Stimulated activated naive CD8-positive, alpha-beta T cell treated with anti-CD3 and anti-CD28 coated beads, Interleukin-15, amount 100 ng/mL, for 72 hours (primary cell): ENCODE measurements at regions not wholly inside any gene's neighbourhood (a gene's known extent, or its start where the extent isn't known, plus 50 kb on each side); places are given as distances from the start of the nearest gene placed in this dataset.
"Not testable (repeated sequence)": the region's sequence is repeated elsewhere in the genome, so short reads cannot be mapped to it uniquely, and the experiment has no call there.

Source experiments
- ATAC-seq: fragments of 150-1000 bp; cut with Tn5 transposase; 2 replicates; pipeline ENCODE4 v1.10.0; 2021; ENCODE audit warnings: mild to moderate bottlenecking, moderate library complexity
- DNase-seq, 2 donors: peaks; one replicate each; pipeline ENCODE4 v3.0.0; 2021 to 2022
- H3K27ac Mint-ChIP-seq, 2 donors: one replicate each; pipeline ENCODE4 v1.8.0; 2022; ENCODE audit warnings: mild to moderate bottlenecking in 2 of 2, mixed read lengths in 2 of 2, moderate library complexity in 2 of 2
- H3K27me3 Mint-ChIP-seq: one replicate; pipeline ENCODE4 v1.8.0; 2022; ENCODE audit warnings: mixed read lengths
- H3K4me1 Mint-ChIP-seq: one replicate; pipeline ENCODE4 v1.8.0; 2022; ENCODE audit warnings: mild to moderate bottlenecking, mixed read lengths
- H3K4me3 Mint-ChIP-seq, 2 donors: one replicate each; pipeline ENCODE4 v1.8.0; 2022; ENCODE audit warnings: mild to moderate bottlenecking in 2 of 2, mixed read lengths in 2 of 2, moderate library complexity in 1 of 2
- H3K9me3 Mint-ChIP-seq, 2 donors: one replicate each; pipeline ENCODE4 v1.8.0; 2022; ENCODE audit warnings: mixed read lengths in 2 of 2

DNA sequence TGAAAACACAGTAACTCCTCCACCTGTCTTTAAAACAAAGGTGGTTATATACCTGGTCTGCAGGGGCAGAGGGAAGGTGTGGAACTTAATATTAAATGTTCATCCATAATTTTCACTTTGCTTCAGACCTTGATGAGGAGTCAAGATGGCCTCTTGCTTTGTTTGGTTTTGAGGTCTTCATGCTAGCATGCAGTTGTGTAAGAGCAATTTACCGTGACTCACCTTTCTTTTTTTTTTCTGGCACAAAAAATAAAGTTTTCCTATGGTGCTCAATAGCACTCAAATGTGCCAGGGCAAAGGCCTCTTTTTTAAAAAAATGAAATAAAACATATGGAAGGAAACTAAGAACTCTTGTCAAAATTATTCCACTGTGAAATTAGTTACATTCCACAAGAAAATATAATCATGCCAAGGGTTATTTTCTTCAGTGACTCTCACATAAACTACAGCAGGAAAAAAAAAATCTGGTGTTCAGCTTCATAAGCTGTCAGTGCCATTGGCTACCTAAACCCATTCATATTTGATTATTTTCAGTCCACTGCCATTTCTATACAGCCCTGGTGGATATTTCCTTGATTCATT is 128.2 kb downstream of the SLC7A11 start:
- no peaks in the 10 kb centered on the region for H3K27me3 Mint-ChIP-seq
- no peak for DNase-seq
- no peaks in the 10 kb centered on the region for H3K9me3 Mint-ChIP-seq
- no peak for ATAC-seq
- H3K4me3 Mint-ChIP-seq: no peak overlapping the region
- no peak overlapping the region for H3K27ac Mint-ChIP-seq
- H3K4me1 Mint-ChIP-seq: no peaks in the 10 kb centered on the region

GRCh38 chr4:138112890-138113289 is 129.3 kb downstream of the SLC7A11 start:
- H3K4me3 Mint-ChIP-seq, H3K27ac Mint-ChIP-seq: not testable (repeated sequence)

DNA sequence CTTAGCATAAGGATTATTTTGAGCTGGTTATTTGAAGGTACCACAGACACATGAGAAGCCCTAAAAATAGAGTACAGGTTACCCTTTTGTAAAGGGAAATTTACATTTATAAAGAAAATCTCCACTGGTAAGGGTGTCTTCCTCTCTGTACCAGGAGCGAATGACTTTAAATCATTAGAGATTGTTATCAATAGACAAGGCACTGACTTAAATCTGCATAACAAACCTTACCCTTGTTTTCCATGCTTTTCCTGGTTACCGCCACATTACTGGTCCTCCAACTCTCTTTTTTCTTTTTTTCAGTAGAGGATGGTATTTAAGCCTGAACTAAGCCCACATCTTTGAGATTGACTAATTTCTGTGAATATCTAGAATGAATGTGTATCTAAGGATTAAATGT is 129.8 kb downstream of the SLC7A11 start:
- H3K4me1 Mint-ChIP-seq: no peaks in the 10 kb centered on the region
- DNase-seq (no peak), ATAC-seq (no peak)
- no peak overlapping the region for H3K4me3 Mint-ChIP-seq
- no peaks in the 10 kb centered on the region for H3K27me3 Mint-ChIP-seq
- H3K9me3 Mint-ChIP-seq: no peaks in the 10 kb centered on the region
- no peak overlapping the region for H3K27ac Mint-ChIP-seq

More at GRCh38 chr4:138112890-138113289, 129.3 kb downstream of the SLC7A11 start:
- DNase-seq, H3K4me1 Mint-ChIP-seq, ATAC-seq, H3K9me3 Mint-ChIP-seq, H3K27me3 Mint-ChIP-seq: not testable (repeated sequence)

- DNase-seq: no peak
- no peak for ATAC-seq
- H3K4me3 Mint-ChIP-seq: no peak overlapping the region
These were observed 130.6 kb downstream of the SLC7A11 start for GRCh38 chr4:138111462-138112000.

DNA sequence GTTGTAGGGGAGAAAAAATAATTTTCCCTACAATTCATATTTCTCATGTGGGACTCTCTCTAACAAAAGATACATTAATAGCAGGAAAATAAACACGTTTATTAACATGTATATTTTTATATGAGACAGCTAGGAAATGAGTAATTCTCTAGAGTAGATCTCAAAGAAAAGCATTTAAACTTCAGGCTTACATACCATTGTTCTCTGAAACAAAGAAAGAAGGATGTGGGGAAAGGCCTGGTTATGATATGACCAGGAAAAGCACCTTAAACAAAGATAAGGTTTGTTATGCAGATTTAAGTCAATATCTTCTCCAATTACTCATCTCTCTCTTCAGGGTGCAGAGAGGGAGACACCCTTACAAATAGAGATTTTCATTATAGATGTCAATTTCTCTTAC is 131.3 kb downstream of the SLC7A11 start:
- Mint-ChIP-seq H3K27me3 (no peaks in the 10 kb centered on the region), H3K27ac (no peak overlapping the region), H3K4me3 (no peak overlapping the region), H3K9me3 (no peaks in the 10 kb centered on the region), H3K4me1 (no peaks in the 10 kb centered on the region)
- ATAC-seq (no peak), DNase-seq (no peak)

More at GRCh38 chr4:138111462-138112000, 130.6 kb downstream of the SLC7A11 start:
- Mint-ChIP-seq H3K9me3 (no peaks in the 10 kb centered on the region), H3K27me3 (no peaks in the 10 kb centered on the region), H3K27ac (no peak overlapping the region), H3K4me1 (no peaks in the 10 kb centered on the region)

- Mint-ChIP-seq H3K4me3 (no peak overlapping the region), H3K27ac (no peak overlapping the region), H3K9me3 (no peaks in the 10 kb centered on the region), H3K27me3 (no peaks in the 10 kb centered on the region), H3K4me1 (no peaks in the 10 kb centered on the region)
- DNase-seq: no peak
- no peak for ATAC-seq
These were observed 135.1 kb downstream of the SLC7A11 start for GRCh38 chr4:138107023-138107422.

GRCh38 chr4:138105331-138105730 is 136.8 kb downstream of the SLC7A11 start:
- Mint-ChIP-seq H3K4me1 (no peaks in the 10 kb centered on the region), H3K4me3 (no peak overlapping the region), H3K27me3 (no peaks in the 10 kb centered on the region), H3K9me3 (no peaks in the 10 kb centered on the region), H3K27ac (no peak overlapping the region)
- DNase-seq (no peak), ATAC-seq (no peak)

- Mint-ChIP-seq H3K27ac (no peak overlapping the region), H3K4me1 (no peaks in the 10 kb centered on the region), H3K27me3 (no peaks in the 10 kb centered on the region), H3K9me3 (no peaks in the 10 kb centered on the region), H3K4me3 (no peak overlapping the region)
- DNase-seq (no peak), ATAC-seq (no peak)
These were observed 137.9 kb downstream of the SLC7A11 start for GRCh38 chr4:138104284-138104680.

DNA sequence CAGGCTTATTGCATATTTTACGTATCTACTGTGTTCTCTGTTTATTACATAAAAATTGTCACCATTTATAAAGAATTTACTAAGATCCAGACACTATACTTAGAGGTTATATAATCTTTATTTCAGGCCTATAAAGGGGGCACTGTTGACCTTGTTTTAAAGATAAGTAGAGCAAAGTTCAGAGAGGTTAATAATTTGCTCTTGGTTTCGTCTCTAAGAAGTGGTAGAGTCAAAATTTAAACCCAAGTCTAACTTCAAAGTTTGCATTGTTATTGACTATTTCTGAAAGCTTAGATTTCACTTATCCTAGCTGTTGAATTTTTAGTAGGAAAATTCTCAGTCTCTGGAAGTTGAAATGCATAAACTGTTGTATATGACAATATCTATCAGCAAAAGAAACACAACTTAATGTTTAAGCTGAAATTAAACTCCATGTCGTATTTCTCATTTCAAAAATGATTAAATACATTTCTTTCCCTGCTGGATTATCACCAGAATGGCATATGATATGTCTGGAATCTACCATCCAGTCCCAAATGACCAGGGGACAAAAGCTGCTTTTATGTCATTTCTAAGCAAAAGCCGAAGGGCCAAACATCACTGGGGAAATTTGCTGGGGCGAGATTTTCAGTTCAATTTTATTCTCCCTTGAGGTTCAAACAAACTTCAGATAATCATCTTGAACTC is 138.4 kb downstream of the SLC7A11 start:
- H3K4me1 Mint-ChIP-seq: no peaks in the 10 kb centered on the region

DNA sequence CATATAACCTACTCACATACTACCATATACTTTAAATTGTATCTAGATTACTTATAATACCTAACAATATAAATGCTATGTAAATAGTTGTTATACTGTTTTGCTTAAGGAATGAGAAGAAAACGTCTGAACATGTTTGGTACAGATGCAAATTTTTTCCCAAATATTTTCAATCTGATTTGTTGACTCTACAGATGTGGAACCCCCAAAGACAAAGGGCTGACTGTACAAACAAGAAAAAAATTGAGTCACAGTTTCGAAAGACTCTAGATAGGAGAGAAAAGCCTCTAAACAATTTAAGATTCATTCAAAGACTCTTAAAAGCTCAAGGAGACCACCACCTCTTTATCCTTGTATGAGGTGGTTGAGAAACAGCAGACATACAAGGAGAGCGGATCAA is 142.8 kb downstream of the SLC7A11 start:
- Mint-ChIP-seq H3K27ac (no peak overlapping the region), H3K4me1 (no peaks in the 10 kb centered on the region), H3K4me3 (no peak overlapping the region), H3K27me3 (no peaks in the 10 kb centered on the region), H3K9me3 (no peaks in the 10 kb centered on the region)
- no peak for ATAC-seq
- DNase-seq: no peak

More for the DNA sequence above, 138.4 kb downstream of the SLC7A11 start:
- no peaks in the 10 kb centered on the region for H3K9me3 Mint-ChIP-seq
- H3K27me3 Mint-ChIP-seq: no peaks in the 10 kb centered on the region
- DNase-seq: no peak
- ATAC-seq: no peak
- no peak overlapping the region for H3K4me3 Mint-ChIP-seq
- H3K27ac Mint-ChIP-seq: no peak overlapping the region

DNA sequence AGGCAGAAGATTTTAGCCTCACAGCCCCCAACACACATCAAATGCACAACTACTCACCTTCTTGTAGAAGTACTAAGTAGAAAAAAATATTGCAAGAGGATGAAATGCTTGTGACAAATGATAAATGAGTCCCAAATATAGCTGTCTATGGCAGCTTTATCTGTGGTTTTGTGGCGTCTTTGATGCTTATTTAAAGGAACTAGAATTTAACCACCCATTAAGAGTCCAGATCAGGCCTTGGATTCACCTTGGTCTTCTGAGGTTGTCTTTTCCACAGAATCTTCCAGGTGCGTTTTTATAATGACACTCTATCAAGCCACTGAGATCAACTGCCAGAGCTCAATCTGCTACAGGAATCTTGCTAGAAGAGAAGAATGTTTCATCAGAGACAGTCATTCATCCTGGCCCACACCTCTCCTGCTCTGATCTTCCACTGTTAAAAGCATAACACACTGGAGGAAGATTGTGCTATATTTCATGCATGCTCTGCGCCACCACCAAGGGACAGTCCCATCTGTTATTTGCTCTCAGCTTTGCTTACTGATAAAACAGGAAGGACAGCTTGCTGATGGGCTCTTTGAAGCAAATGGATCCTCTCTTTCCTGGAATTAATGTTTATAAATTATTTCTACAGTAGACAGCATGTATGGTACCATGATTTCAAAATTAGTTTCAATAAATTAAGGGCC is 144.1 kb downstream of the SLC7A11 start:
- Mint-ChIP-seq H3K27me3 (no peaks in the 10 kb centered on the region), H3K27ac (no peak overlapping the region), H3K4me3 (no peak overlapping the region), H3K9me3 (no peaks in the 10 kb centered on the region), H3K4me1 (no peaks in the 10 kb centered on the region)
- no peak for ATAC-seq
- no peak for DNase-seq

- H3K4me3 Mint-ChIP-seq: no peak overlapping the region
- peaks cover 2% of the 10 kb centered on the region for H3K27me3 Mint-ChIP-seq
- no peak overlapping the region for H3K27ac Mint-ChIP-seq
- no peak for ATAC-seq
- no peaks in the 10 kb centered on the region for H3K9me3 Mint-ChIP-seq
- H3K4me1 Mint-ChIP-seq: no peaks in the 10 kb centered on the region
- no peak for DNase-seq
These were observed 145.6 kb downstream of the SLC7A11 start for GRCh38 chr4:138096384-138097062.

GRCh38 chr4:138095378-138095777 is 146.8 kb downstream of the SLC7A11 start:
- no peak for ATAC-seq

GRCh38 chr4:138092060-138092459 is 150.1 kb downstream of the SLC7A11 start:
- DNase-seq: no peak
- ATAC-seq: no peak
- Mint-ChIP-seq H3K9me3 (no peaks in the 10 kb centered on the region), H3K4me1 (no peaks in the 10 kb centered on the region), H3K27me3 (peaks cover 8% of the 10 kb centered on the region), H3K4me3 (no peak overlapping the region), H3K27ac (no peak overlapping the region)

More at GRCh38 chr4:138095378-138095777, 146.8 kb downstream of the SLC7A11 start:
- Mint-ChIP-seq H3K4me3 (no peak overlapping the region), H3K27me3 (peaks cover 8% of the 10 kb centered on the region), H3K27ac (no peak overlapping the region), H3K4me1 (no peaks in the 10 kb centered on the region), H3K9me3 (no peaks in the 10 kb centered on the region)
- DNase-seq: no peak

DNA sequence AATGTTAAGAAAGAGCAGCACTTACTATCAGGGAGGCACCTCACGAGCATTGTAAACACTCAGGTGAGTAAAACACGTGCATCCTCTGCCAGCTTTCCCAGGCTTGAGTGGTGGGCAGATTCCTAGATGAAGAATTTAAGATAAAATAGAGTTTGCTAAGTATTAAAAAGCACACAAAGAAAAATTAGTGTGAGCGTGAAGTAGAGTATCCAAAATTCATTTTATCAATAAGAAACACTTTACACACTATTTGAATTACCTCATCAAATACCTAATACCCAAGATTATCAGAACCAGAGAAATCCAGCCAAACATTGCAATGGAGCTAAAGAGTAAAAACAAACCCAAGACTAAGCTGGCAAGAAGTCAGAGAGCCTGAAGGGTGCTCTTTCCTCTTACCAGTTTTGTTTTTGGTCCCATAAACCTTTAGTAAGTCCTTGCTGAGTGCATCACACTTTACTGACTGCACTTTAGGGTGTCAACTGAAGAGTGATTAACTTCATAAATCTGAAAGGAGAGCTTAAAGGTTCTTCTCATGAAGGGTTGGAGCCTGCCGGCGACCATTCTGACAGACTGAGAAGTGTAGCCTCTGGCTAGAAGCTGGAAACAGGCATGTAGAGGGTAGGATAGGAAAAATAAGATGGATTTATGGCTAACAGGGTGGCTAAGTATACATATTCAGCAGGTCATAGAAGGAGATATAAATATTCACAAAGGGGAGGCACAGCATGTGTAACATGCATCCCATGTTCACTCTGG is 151.1 kb downstream of the SLC7A11 start:
- no peak for ATAC-seq
- H3K27ac Mint-ChIP-seq: no peak overlapping the region

More for the DNA sequence above, 151.1 kb downstream of the SLC7A11 start:
- peaks cover 8% of the 10 kb centered on the region for H3K27me3 Mint-ChIP-seq
- no peak for DNase-seq
- H3K4me1 Mint-ChIP-seq: no peaks in the 10 kb centered on the region
- H3K4me3 Mint-ChIP-seq: no peak overlapping the region
- H3K9me3 Mint-ChIP-seq: no peaks in the 10 kb centered on the region
